NCI-H526 (cell line): ENCODE measurements at regions not wholly inside any gene's neighbourhood (a gene's known extent, or its start where the extent isn't known, plus 50 kb on each side); places are given as distances from the start of the nearest gene placed in this dataset.
"Not testable (repeated sequence)": the region's sequence is repeated elsewhere in the genome, so short reads cannot be mapped to it uniquely, and the experiment has no call there.

ENCODE experiments used
- DNase-seq, 2 experiments: peaks; one replicate each; lab custom pipeline; 2025; lab: John Stamatoyannopoulos, UW

GRCh38 chr6:776528-776931 lies 83.6 kb upstream of the EXOC2 start:
- DNase-seq: no peak

- no peak for DNase-seq
These were observed 82.9 kb upstream of the EXOC2 start for GRCh38 chr6:775863-776262.

GRCh38 chr6:771683-772082 lies 78.7 kb upstream of the EXOC2 start:
- not testable (repeated sequence) for DNase-seq

- DNase-seq: no peak
These were observed 75.0 kb upstream of the EXOC2 start for GRCh38 chr6:767755-768512.

GRCh38 chr6:766625-767024 lies 73.7 kb upstream of the EXOC2 start:
- DNase-seq: no peak

GRCh38 chr6:761997-762396 lies 69.1 kb upstream of the EXOC2 start:
- no peak for DNase-seq

- DNase-seq: no peak
These were observed 68.3 kb upstream of the EXOC2 start for GRCh38 chr6:760982-761955.

GRCh38 chr6:759729-760128 lies 66.8 kb upstream of the EXOC2 start:
- DNase-seq: no peak

GRCh38 chr6:756224-756623 lies 63.3 kb upstream of the EXOC2 start:
- DNase-seq: no peak

- no peak for DNase-seq
These were observed 61.3 kb upstream of the EXOC2 start for GRCh38 chr6:754202-754601.

GRCh38 chr6:753486-753885 lies 60.5 kb upstream of the EXOC2 start:
- DNase-seq: peak; percentile 3 to 47

GRCh38 chr6:752438-752837 lies 59.5 kb upstream of the EXOC2 start:
- no peak for DNase-seq

GRCh38 chr6:751765-752164 lies 58.8 kb upstream of the EXOC2 start:
- DNase-seq: no peak

GRCh38 chr6:747921-748320 lies 55.0 kb upstream of the EXOC2 start:
- DNase-seq: no peak

GRCh38 chr6:747028-747427 lies 54.1 kb upstream of the EXOC2 start:
- no peak for DNase-seq

GRCh38 chr6:744666-745353 lies 51.9 kb upstream of the EXOC2 start:
- DNase-seq: no peak

- DNase-seq: no peak
These were observed 50.6 kb upstream of the EXOC2 start for GRCh38 chr6:743320-744096.
